ENCODE measurements at regions not wholly inside any gene's neighbourhood (a gene's known extent, or its start where the extent isn't known, plus 50 kb on each side); places are given as distances from the start of the nearest gene placed in this dataset.

DNA sequence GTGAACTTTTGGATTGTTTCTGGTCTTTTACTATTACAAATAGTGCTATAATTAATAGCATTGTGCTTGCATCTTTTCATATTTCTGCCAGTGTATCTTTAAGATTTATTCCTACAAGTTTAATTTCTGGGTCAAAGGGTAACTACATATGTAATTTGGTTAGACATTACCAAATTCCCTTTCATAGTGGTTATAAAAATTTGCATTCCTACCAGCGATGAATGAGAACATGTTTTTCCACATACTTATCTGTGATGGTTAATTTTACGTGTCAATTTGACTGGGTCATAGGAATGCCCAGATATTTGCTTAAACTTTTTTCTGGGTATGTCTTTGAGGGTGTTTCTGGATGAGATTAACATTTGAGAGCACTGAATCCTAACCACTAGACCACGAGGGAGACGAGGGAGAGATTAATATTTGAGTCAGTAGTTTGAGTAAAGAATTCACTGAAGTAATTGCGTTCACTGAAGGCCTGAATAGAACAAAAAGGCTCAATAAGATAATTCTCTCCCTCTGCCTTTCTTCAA, 132.3 kb upstream of the NEO1 start:
- WGBS, 4 donors: 69 to 80% (median 76%) methylated on average over 5 of the region's 5 CpGs
- no peak for DNase-seq
- H3K4me1 ChIP-seq (replicated peaks in 1 of 2): no peaks in the 10 kb centered on the region
- no peaks in the 10 kb centered on the region for H3K9me3 ChIP-seq (replicated peaks in 1 of 3)
- H3K36me3 ChIP-seq (replicated peaks in 1 of 2): no peaks in the 10 kb centered on the region
- no peak overlapping the region for H3K27ac ChIP-seq
- intact Hi-C loops (cut with DNase I): no loop called here
- H3K27me3 ChIP-seq: no peaks in the 10 kb centered on the region
- no peak overlapping the region for H3K4me3 ChIP-seq
- TF ChIP-seq, protein P1, sequence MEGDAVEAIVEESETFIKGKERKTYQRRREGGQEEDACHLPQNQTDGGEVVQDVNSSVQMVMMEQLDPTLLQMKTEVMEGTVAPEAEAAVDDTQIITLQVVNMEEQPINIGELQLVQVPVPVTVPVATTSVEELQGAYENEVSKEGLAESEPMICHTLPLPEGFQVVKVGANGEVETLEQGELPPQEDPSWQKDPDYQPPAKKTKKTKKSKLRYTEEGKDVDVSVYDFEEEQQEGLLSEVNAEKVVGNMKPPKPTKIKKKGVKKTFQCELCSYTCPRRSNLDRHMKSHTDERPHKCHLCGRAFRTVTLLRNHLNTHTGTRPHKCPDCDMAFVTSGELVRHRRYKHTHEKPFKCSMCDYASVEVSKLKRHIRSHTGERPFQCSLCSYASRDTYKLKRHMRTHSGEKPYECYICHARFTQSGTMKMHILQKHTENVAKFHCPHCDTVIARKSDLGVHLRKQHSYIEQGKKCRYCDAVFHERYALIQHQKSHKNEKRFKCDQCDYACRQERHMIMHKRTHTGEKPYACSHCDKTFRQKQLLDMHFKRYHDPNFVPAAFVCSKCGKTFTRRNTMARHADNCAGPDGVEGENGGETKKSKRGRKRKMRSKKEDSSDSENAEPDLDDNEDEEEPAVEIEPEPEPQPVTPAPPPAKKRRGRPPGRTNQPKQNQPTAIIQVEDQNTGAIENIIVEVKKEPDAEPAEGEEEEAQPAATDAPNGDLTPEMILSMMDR (IDR thresholded peaks at IDR 0.05): no peak
- no peak for TF ChIP-seq POLR2A (IDR thresholded peaks at IDR 0.05)

DNA sequence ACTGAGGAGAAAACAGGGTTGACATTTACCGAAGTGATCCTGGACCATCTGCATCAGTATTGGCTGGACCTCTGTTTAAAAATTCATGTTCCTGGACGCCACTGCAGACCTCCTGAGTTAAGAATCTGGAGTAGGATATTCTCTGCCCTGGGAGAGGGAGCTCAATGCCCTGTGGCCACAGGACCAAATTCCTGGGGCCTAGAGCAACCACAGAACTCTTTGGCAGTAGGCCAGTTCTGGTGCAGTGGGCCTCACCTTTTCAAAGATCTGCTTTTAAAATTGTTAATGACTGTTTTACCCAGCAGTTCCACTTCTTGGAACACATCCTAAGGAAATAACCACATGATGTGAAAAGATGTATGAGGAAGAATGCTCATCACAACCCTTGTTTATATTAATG, 133.3 kb upstream of the ADPGK start:
- Histone ChIP-seq H3K4me3 (no peak overlapping the region), H3K4me1 (replicated peaks in 1 of 2) (no peaks in the 10 kb centered on the region), H3K27me3 (no peaks in the 10 kb centered on the region), H3K27ac (no peak overlapping the region), H3K9me3 (replicated peaks in 1 of 3) (no peaks in the 10 kb centered on the region), H3K36me3 (replicated peaks in 1 of 2) (no peaks in the 10 kb centered on the region)
- TF ChIP-seq POLR2A (IDR thresholded peaks at IDR 0.05): no peak
- TF ChIP-seq, protein P1 (IDR thresholded peaks at IDR 0.05): no peak
- intact Hi-C loops (cut with DNase I): no loop called here
- no peak for DNase-seq
- WGBS, 4 donors: 73 to 92% (median 91%) methylated on average over 2 of the region's 2 CpGs

DNA sequence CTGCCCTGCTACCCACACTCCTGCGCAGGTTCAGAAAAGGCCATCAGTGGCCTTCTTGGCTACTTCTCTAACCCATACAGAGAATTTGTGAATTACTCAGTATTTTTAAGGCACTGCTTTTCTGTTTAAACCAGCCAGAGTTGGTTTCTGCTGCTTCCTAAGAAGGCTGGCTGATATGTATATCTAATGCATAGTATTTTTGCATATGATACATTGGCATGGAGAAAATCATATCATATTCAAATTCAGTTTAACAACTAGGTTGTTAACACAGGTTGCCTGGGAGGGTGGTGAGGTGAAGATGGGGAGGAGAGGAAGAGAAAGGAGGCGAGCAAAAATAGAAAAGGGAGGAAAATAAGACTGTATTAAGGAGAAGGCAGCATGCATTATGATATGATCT, 132.8 kb upstream of the ADPGK start:
- 76 to 98% (median 90%) methylated on average over 2 of the region's 2 CpGs for WGBS, 4 donors
- no peaks in the 10 kb centered on the region for H3K36me3 ChIP-seq (replicated peaks in 1 of 2)
- intact Hi-C loops (cut with DNase I): no loop called here
- no peaks in the 10 kb centered on the region for H3K4me1 ChIP-seq (replicated peaks in 1 of 2)
- H3K27ac ChIP-seq: no peak overlapping the region
- no peak overlapping the region for H3K4me3 ChIP-seq
- TF ChIP-seq POLR2A (IDR thresholded peaks at IDR 0.05): no peak
- TF ChIP-seq, protein P1 (IDR thresholded peaks at IDR 0.05): no peak
- H3K9me3 ChIP-seq (replicated peaks in 1 of 3): no peaks in the 10 kb centered on the region
- H3K27me3 ChIP-seq: no peaks in the 10 kb centered on the region
- no peak for DNase-seq

DNA sequence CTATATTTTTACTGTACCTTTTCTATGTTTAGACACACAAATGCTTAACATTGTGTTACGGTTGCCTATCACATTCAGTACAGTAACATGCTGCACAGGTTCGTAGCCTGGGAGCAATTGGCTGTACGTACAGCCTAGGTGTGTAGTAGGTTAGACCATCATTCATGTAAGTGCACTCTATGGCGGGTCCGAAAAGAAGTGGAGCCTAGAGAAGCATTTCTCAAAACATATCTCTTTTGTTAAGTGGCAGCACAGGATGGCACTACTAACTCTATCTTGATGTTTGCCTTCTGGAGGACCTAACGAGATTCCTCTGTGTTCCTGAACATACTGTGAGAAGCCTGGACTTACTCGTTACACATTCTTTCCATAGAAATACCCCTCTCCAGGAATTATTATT, 132.3 kb upstream of the ADPGK start:
- H3K4me1 ChIP-seq (replicated peaks in 1 of 2): no peaks in the 10 kb centered on the region
- H3K9me3 ChIP-seq (replicated peaks in 1 of 3): no peaks in the 10 kb centered on the region
- no peaks in the 10 kb centered on the region for H3K36me3 ChIP-seq (replicated peaks in 1 of 2)
- 71 to 76% (median 73%) methylated on average over 7 of the region's 7 CpGs for WGBS, 4 donors
- DNase-seq: no peak
- H3K4me3 ChIP-seq: no peak overlapping the region
- no peaks in the 10 kb centered on the region for H3K27me3 ChIP-seq
- TF ChIP-seq, protein P1 (IDR thresholded peaks at IDR 0.05): no peak
- no peak for TF ChIP-seq POLR2A (IDR thresholded peaks at IDR 0.05)
- H3K27ac ChIP-seq: no peak overlapping the region
- intact Hi-C loops (cut with DNase I): no loop called here
